NCI-H1417 treated with DMSO at 0.1 percent for 48 hours (cell line): ENCODE measurements at regions not wholly inside any gene's neighbourhood (a gene's known extent, or its start where the extent isn't known, plus 50 kb on each side); places are given as distances from the start of the nearest gene placed in this dataset.
"Not testable (repeated sequence)": the region's sequence is repeated elsewhere in the genome, so short reads cannot be mapped to it uniquely, and the experiment has no call there.

Experiments used
- DNase-seq: peaks from one replicate; lab custom pipeline; 2025; lab: John Stamatoyannopoulos, UW

- no peak for DNase-seq
Observed at GRCh38 chr19:20388706-20389225, 176.8 kb downstream of the ZNF737 start.

GRCh38 chr19:20385061-20385460 lies 180.5 kb downstream of the ZNF737 start:
- no peak for DNase-seq

- DNase-seq = no peak
Observed at GRCh38 chr19:20371911-20372310, 193.7 kb downstream of the ZNF737 start.

GRCh38 chr19:20371304-20371703 lies 194.3 kb downstream of the ZNF737 start:
- not testable (repeated sequence) for DNase-seq

GRCh38 chr19:20367811-20368294 lies 197.7 kb downstream of the ZNF737 start:
- peak; percentile 8 for DNase-seq

GRCh38 chr19:20365146-20365545 lies 198.1 kb downstream of the ZNF486 start:
- no peak for DNase-seq

GRCh38 chr19:20359933-20360720 lies 193.1 kb downstream of the ZNF486 start:
- no peak for DNase-seq

- DNase-seq = not testable (repeated sequence)
Observed at GRCh38 chr19:20358841-20359465, 191.9 kb downstream of the ZNF486 start.

- DNase-seq = no peak
Observed at GRCh38 chr19:20357921-20358320, 190.9 kb downstream of the ZNF486 start.

- no peak for DNase-seq
Observed at GRCh38 chr19:20351244-20351643, 184.2 kb downstream of the ZNF486 start.

GRCh38 chr19:20349206-20349605 lies 182.2 kb downstream of the ZNF486 start:
- DNase-seq = no peak

- no peak for DNase-seq
Observed at GRCh38 chr19:20339444-20339843, 172.4 kb downstream of the ZNF486 start.

- no peak for DNase-seq
Observed at GRCh38 chr19:20334760-20335159, 167.7 kb downstream of the ZNF486 start.

GRCh38 chr19:20333508-20333907 lies 166.5 kb downstream of the ZNF486 start:
- DNase-seq = no peak

GRCh38 chr19:20325151-20325550 lies 158.1 kb downstream of the ZNF486 start:
- no peak for DNase-seq

- no peak for DNase-seq
Observed at GRCh38 chr19:20321139-20321763, 154.2 kb downstream of the ZNF486 start.

- no peak for DNase-seq
Observed at GRCh38 chr19:20320191-20320590, 153.2 kb downstream of the ZNF486 start.

- no peak for DNase-seq
Observed at GRCh38 chr19:20318616-20319015, 151.6 kb downstream of the ZNF486 start.

- no peak for DNase-seq
Observed at GRCh38 chr19:20315543-20315942, 148.5 kb downstream of the ZNF486 start.

GRCh38 chr19:20313894-20314293 lies 146.9 kb downstream of the ZNF486 start:
- DNase-seq = no peak

GRCh38 chr19:20307127-20307526 lies 140.1 kb downstream of the ZNF486 start:
- no peak for DNase-seq

GRCh38 chr19:20296314-20296713 lies 129.3 kb downstream of the ZNF486 start:
- DNase-seq = not testable (repeated sequence)

- DNase-seq = no peak
Observed at GRCh38 chr19:20294181-20294580, 127.2 kb downstream of the ZNF486 start.
